Gastrocnemius medialis (tissue), 4 donors: ENCODE measurements at regions not wholly inside any gene's neighbourhood (a gene's known extent, or its start where the extent isn't known, plus 50 kb on each side); places are given as distances from the start of the nearest gene placed in this dataset.

Experiments used
- POLR2A ChIP-seq, 2 donors: fragments of 450-650 bp; IDR thresholded peaks; one replicate each; pipeline ENCODE4 v1.6.1; 2017; ENCODE audit warnings: antibody characterized with exemption in 2 of 2, mild to moderate bottlenecking in 2 of 2, moderate library complexity in 2 of 2
- TF ChIP-seq, protein P1 (sequence below), 5 experiments: fragments of 450-650 bp in 3 of 5; fragments of 200-600 bp in 2 of 5; sonication (generic) in 2 of 5; IDR thresholded peaks in 4 of 5; conservative IDR thresholded peaks in 1 of 5; 1 replicate in 4 of 5; 2 replicates in 1 of 5; pipeline ENCODE4 v1.5.1; 2016 to 2019; ENCODE audit warnings: antibody characterized with exemption in 5 of 5, mild to moderate bottlenecking in 3 of 5, moderate library complexity in 3 of 5

DNA sequence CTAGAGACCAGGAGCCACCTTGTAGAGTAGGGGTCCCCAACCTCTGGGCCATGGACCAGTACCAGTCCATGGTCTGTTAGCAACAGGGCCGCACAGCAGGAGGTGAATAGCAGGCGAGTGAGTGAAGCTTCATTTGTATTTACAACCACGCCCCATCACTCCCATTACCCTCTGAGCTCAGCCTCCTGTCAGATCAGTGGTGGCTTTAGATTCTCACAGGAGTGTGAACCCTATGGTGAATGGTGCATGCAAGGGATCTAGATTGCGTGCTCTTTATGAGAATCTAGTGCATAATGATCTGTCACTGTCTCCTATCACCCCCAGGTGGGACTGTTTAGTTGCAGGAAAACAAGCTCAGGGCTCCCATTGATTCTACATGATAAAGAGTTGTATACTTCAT, 303.6 kb downstream of the KCNRG start:
- TF ChIP-seq, protein P1, sequence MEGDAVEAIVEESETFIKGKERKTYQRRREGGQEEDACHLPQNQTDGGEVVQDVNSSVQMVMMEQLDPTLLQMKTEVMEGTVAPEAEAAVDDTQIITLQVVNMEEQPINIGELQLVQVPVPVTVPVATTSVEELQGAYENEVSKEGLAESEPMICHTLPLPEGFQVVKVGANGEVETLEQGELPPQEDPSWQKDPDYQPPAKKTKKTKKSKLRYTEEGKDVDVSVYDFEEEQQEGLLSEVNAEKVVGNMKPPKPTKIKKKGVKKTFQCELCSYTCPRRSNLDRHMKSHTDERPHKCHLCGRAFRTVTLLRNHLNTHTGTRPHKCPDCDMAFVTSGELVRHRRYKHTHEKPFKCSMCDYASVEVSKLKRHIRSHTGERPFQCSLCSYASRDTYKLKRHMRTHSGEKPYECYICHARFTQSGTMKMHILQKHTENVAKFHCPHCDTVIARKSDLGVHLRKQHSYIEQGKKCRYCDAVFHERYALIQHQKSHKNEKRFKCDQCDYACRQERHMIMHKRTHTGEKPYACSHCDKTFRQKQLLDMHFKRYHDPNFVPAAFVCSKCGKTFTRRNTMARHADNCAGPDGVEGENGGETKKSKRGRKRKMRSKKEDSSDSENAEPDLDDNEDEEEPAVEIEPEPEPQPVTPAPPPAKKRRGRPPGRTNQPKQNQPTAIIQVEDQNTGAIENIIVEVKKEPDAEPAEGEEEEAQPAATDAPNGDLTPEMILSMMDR (IDR thresholded peaks at IDR 0.05 in 4 of 5, conservative IDR thresholded peaks at IDR 0.05 in 1 of 5), result no peak
- no peak for TF ChIP-seq POLR2A (IDR thresholded peaks at IDR 0.05)
